HEK293 (cell line): ENCODE measurements at regions not wholly inside any gene's neighbourhood (a gene's known extent, or its start where the extent isn't known, plus 50 kb on each side); places are given as distances from the start of the nearest gene placed in this dataset.

ENCODE experiments used
- KLF10 ChIP-seq: fragments of 450-650 bp; IDR thresholded peaks from 2 replicates; pipeline ENCODE4 v1.5.1; 2018; ENCODE audit warnings: missing biosample characterization, mild to moderate bottlenecking, missing genetic modification characterization
- KLF8 ChIP-seq: fragments of 450-650 bp; formaldehyde crosslinking; IDR thresholded peaks from 2 replicates; pipeline ENCODE4 v1.5.1; 2016; ENCODE audit warnings: missing biosample characterization, missing genetic modification characterization
- MYNN ChIP-seq: fragments of 450-650 bp; formaldehyde crosslinking; IDR thresholded peaks from 2 replicates; pipeline ENCODE4 v1.5.1; 2016; ENCODE audit warnings: missing biosample characterization, missing genetic modification characterization, borderline replicate concordance
- PATZ1 ChIP-seq: fragments of 450-650 bp; formaldehyde crosslinking; IDR thresholded peaks from 2 replicates; pipeline ENCODE4 v1.5.1; 2016; ENCODE audit warnings: missing biosample characterization, missing genetic modification characterization
- PRDM4 ChIP-seq: fragments of 450-650 bp; formaldehyde crosslinking; IDR thresholded peaks from 2 replicates; pipeline ENCODE4 v1.5.1; 2017; ENCODE audit warnings: missing biosample characterization, missing genetic modification characterization
- REPIN1 ChIP-seq: fragments of 450-650 bp; formaldehyde crosslinking; IDR thresholded peaks from 2 replicates; pipeline ENCODE4 v1.5.1; 2017; ENCODE audit warnings: missing biosample characterization, missing genetic modification characterization, low read depth
- SCRT2 ChIP-seq: fragments of 450-650 bp; formaldehyde crosslinking; IDR thresholded peaks from 2 replicates; pipeline ENCODE4 v1.5.1; 2016; ENCODE audit warnings: missing biosample characterization, missing genetic modification characterization
- YY1 ChIP-seq: fragments of 450-650 bp; formaldehyde crosslinking; IDR thresholded peaks from 2 replicates; pipeline ENCODE4 v1.5.1; 2018; ENCODE audit warnings: missing biosample characterization, missing genetic modification characterization
- YY2 ChIP-seq: fragments of 450-650 bp; formaldehyde crosslinking; IDR thresholded peaks from 2 replicates; pipeline ENCODE4 v1.5.1; 2016; ENCODE audit warnings: missing biosample characterization, missing genetic modification characterization
- ZIC2 ChIP-seq: fragments of 450-650 bp; formaldehyde crosslinking; IDR thresholded peaks from 2 replicates; pipeline ENCODE4 v1.5.1; 2016; ENCODE audit warnings: missing biosample characterization, missing genetic modification characterization
- ZNF184 ChIP-seq: fragments of 450-650 bp; IDR thresholded peaks from 2 replicates; pipeline ENCODE4 v1.5.1; 2018; ENCODE audit warnings: missing biosample characterization, mild to moderate bottlenecking, missing genetic modification characterization
- ZNF2 ChIP-seq: fragments of 450-650 bp; formaldehyde crosslinking; IDR thresholded peaks from 2 replicates; pipeline ENCODE4 v1.5.1; 2016; ENCODE audit warnings: missing biosample characterization, missing genetic modification characterization
- ZNF214 ChIP-seq: fragments of 450-650 bp; formaldehyde crosslinking; IDR thresholded peaks from 2 replicates; pipeline ENCODE4 v1.5.1; 2017; ENCODE audit warnings: missing biosample characterization, mild to moderate bottlenecking, missing genetic modification characterization, borderline replicate concordance
- ZNF24 ChIP-seq: fragments of 450-650 bp; formaldehyde crosslinking; IDR thresholded peaks from 2 replicates; pipeline ENCODE4 v1.5.1; 2016; ENCODE audit warnings: missing biosample characterization, missing genetic modification characterization
- ZNF302 ChIP-seq: fragments of 450-650 bp; formaldehyde crosslinking; IDR thresholded peaks from 2 replicates; pipeline ENCODE4 v1.5.1; 2016; ENCODE audit warnings: missing biosample characterization, missing genetic modification characterization, low read depth
- ZNF37A ChIP-seq: fragments of 450-650 bp; IDR thresholded peaks from 2 replicates; pipeline ENCODE4 v1.5.1; 2018; ENCODE audit warnings: missing biosample characterization, missing genetic modification characterization
- ZNF391 ChIP-seq: fragments of 450-650 bp; formaldehyde crosslinking; IDR thresholded peaks from 2 replicates; pipeline ENCODE4 v1.5.1; 2016; ENCODE audit warnings: low read depth, missing biosample characterization, missing genetic modification characterization, borderline replicate concordance
- ZNF394 ChIP-seq: fragments of 450-650 bp; formaldehyde crosslinking; IDR thresholded peaks from 2 replicates; pipeline ENCODE4 v1.5.1; 2016; ENCODE audit warnings: missing biosample characterization, missing genetic modification characterization, mild to moderate bottlenecking, moderate library complexity, borderline replicate concordance
- ZNF48 ChIP-seq: fragments of 450-650 bp; formaldehyde crosslinking; IDR thresholded peaks from 2 replicates; pipeline ENCODE4 v1.5.1; 2016; ENCODE audit warnings: missing biosample characterization, missing genetic modification characterization
- ZNF510 ChIP-seq: fragments of 450-650 bp; formaldehyde crosslinking; IDR thresholded peaks from 2 replicates; pipeline ENCODE4 v1.5.1; 2018; ENCODE audit warnings: mild to moderate bottlenecking, missing genetic modification characterization, missing biosample characterization; ENCODE audit not compliant: insufficient replicate concordance
- ZNF561 ChIP-seq: fragments of 450-650 bp; IDR thresholded peaks from 2 replicates; pipeline ENCODE4 v1.5.1; 2018; ENCODE audit warnings: missing biosample characterization, missing genetic modification characterization, borderline replicate concordance
- ZNF621 ChIP-seq: fragments of 450-650 bp; formaldehyde crosslinking; IDR thresholded peaks from 2 replicates; pipeline ENCODE4 v1.5.1; 2017; ENCODE audit warnings: missing biosample characterization, missing genetic modification characterization
- ZNF654 ChIP-seq: fragments of 450-650 bp; formaldehyde crosslinking; IDR thresholded peaks from 2 replicates; pipeline ENCODE4 v1.5.1; 2016; ENCODE audit warnings: low read depth, missing biosample characterization, missing genetic modification characterization
- ZNF658 ChIP-seq: fragments of 450-650 bp; formaldehyde crosslinking; IDR thresholded peaks from 2 replicates; pipeline ENCODE4; 2016; ENCODE audit warnings: missing biosample characterization, missing genetic modification characterization
- ZNF660 ChIP-seq: fragments of 450-650 bp; IDR thresholded peaks from 2 replicates; pipeline ENCODE4 v1.5.1; 2018; ENCODE audit warnings: missing biosample characterization, mild to moderate bottlenecking, missing genetic modification characterization
- ZNF664 ChIP-seq: fragments of 450-650 bp; formaldehyde crosslinking; IDR thresholded peaks from 2 replicates; pipeline ENCODE4 v1.5.1; 2016; ENCODE audit warnings: missing biosample characterization, missing genetic modification characterization
- ZNF707 ChIP-seq: fragments of 450-650 bp; formaldehyde crosslinking; IDR thresholded peaks from 2 replicates; pipeline ENCODE4 v1.5.1; 2016; ENCODE audit warnings: missing biosample characterization, missing genetic modification characterization
- ZNF792 ChIP-seq: fragments of 450-650 bp; formaldehyde crosslinking; IDR thresholded peaks from 2 replicates; pipeline ENCODE4 v1.5.1; 2016; ENCODE audit warnings: missing biosample characterization, missing genetic modification characterization
- TF ChIP-seq, protein P1 (sequence below): fragments of 450-650 bp; formaldehyde crosslinking; IDR thresholded peaks from 2 replicates; pipeline ENCODE4 v1.5.1; 2016; ENCODE audit warnings: missing biosample characterization, missing genetic modification characterization
- TF ChIP-seq, protein P2 (sequence below): fragments of 450-650 bp; formaldehyde crosslinking; conservative IDR thresholded peaks from 2 replicates; pipeline ENCODE4 v1.5.1; 2016; ENCODE audit warnings: low read depth, missing biosample characterization, missing genetic modification characterization
- TF ChIP-seq, protein P3 (sequence below): fragments of 450-650 bp; formaldehyde crosslinking; IDR thresholded peaks from 2 replicates; pipeline ENCODE4 v1.5.1; 2017; ENCODE audit warnings: missing biosample characterization, missing genetic modification characterization

GRCh38 chr6:112780498-112781096 lies 433.5 kb downstream of the RFPL4B start (continued):
- TF ChIP-seq PATZ1 (tag by site-specific recombination) (no peak), ZNF792 (tag by site-specific recombination) (no peak), ZNF37A (tag by site-specific recombination) (no peak), ZNF24 (no peak), ZNF302 (tag by site-specific recombination) (no peak), ZNF561 (tag by site-specific recombination) (0 out of 2 replicates have a peak, but pooled peaks have one; percentile 32), YY1 (tag by site-specific recombination) (no peak), ZNF660 (tag by site-specific recombination) (0 out of 2 replicates have a peak, but pooled peaks have one; percentile 55), ZNF658 (tag by site-specific recombination) (no peak), ZIC2 (tag by site-specific recombination) (no peak), ZNF214 (tag by site-specific recombination) (no peak), ZNF510 (no peak), YY2 (tag by site-specific recombination) (no peak), ZNF654 (peak; percentile 87), ZNF184 (no peak), KLF10 (tag by site-specific recombination) (no peak), SCRT2 (peak; percentile 99), ZNF394 (tag by site-specific recombination) (no peak), REPIN1 (tag by site-specific recombination) (no peak), ZNF621 (tag by site-specific recombination) (no peak), MYNN (tag by site-specific recombination) (no peak), ZNF664 (tag by site-specific recombination) (no peak), ZNF707 (tag by site-specific recombination) (no peak), PRDM4 (no peak), ZNF391 (no peak), ZNF2 (tag by site-specific recombination) (peak; percentile 55; the same call in 1 of the 2 replicates), ZNF48 (tag by site-specific recombination) (no peak), KLF8 (tag by site-specific recombination) (no peak)
- TF ChIP-seq, protein P1, sequence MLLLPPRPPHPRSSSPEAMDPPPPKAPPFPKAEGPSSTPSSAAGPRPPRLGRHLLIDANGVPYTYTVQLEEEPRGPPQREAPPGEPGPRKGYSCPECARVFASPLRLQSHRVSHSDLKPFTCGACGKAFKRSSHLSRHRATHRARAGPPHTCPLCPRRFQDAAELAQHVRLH (tag by site-specific recombination) = no peak
- TF ChIP-seq, protein P2, sequence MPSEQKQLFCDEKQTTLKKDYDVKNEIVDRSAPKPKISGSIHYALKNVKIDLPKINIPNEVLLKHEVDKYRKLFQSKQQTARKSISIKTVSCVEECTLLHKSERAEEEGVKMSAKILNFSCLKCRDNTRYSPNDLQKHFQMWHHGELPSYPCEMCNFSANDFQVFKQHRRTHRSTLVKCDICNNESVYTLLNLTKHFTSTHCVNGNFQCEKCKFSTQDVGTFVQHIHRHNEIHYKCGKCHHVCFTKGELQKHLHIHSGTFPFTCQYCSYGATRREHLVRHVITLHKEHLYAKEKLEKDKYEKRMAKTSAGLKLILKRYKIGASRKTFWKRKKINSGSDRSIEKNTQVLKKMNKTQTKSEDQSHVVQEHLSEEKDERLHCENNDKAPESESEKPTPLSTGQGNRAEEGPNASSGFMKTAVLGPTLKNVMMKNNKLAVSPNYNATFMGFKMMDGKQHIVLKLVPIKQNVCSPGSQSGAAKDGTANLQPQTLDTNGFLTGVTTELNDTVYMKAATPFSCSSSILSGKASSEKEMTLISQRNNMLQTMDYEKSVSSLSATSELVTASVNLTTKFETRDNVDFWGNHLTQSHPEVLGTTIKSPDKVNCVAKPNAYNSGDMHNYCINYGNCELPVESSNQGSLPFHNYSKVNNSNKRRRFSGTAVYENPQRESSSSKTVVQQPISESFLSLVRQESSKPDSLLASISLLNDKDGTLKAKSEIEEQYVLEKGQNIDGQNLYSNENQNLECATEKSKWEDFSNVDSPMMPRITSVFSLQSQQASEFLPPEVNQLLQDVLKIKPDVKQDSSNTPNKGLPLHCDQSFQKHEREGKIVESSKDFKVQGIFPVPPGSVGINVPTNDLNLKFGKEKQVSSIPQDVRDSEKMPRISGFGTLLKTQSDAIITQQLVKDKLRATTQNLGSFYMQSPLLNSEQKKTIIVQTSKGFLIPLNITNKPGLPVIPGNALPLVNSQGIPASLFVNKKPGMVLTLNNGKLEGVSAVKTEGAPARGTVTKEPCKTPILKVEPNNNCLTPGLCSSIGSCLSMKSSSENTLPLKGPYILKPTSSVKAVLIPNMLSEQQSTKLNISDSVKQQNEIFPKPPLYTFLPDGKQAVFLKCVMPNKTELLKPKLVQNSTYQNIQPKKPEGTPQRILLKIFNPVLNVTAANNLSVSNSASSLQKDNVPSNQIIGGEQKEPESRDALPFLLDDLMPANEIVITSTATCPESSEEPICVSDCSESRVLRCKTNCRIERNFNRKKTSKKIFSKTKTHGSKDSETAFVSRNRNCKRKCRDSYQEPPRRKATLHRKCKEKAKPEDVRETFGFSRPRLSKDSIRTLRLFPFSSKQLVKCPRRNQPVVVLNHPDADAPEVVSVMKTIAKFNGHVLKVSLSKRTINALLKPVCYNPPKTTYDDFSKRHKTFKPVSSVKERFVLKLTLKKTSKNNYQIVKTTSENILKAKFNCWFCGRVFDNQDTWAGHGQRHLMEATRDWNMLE = no peak; the same call in 1 of the 2 replicates
- TF ChIP-seq, protein P3, sequence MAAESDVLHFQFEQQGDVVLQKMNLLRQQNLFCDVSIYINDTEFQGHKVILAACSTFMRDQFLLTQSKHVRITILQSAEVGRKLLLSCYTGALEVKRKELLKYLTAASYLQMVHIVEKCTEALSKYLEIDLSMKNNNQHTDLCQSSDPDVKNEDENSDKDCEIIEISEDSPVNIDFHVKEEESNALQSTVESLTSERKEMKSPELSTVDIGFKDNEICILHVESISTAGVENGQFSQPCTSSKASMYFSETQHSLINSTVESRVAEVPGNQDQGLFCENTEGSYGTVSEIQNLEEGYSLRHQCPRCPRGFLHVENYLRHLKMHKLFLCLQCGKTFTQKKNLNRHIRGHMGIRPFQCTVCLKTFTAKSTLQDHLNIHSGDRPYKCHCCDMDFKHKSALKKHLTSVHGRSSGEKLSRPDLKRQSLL = peak; percentile 90; the same call in 1 of the 2 replicates
